GM12872 (cell line): ENCODE measurements at regions not wholly inside any gene's neighbourhood (a gene's known extent, or its start where the extent isn't known, plus 50 kb on each side); places are given as distances from the start of the nearest gene placed in this dataset.

Experiments used
- CTCF ChIP-seq: IDR thresholded peaks from 3 replicates; pipeline ENCODE4 v1.5.1; 2011; ENCODE audit warnings: low read depth, mild to moderate bottlenecking, low read length, moderate library complexity; ENCODE audit not compliant: insufficient read depth

GRCh38 chr12:9404469-9405260, 196.5 kb upstream of the PZP start:
- TF ChIP-seq CTCF, result no peak

- no peak for TF ChIP-seq CTCF
Measured at GRCh38 chr12:9404031-9404430, 195.8 kb upstream of the PZP start.

GRCh38 chr12:9392842-9393241, 184.6 kb upstream of the PZP start:
- no peak for TF ChIP-seq CTCF

GRCh38 chr12:9391815-9392214, 183.6 kb upstream of the PZP start:
- TF ChIP-seq CTCF, result no peak

- TF ChIP-seq CTCF, result no peak
Measured at GRCh38 chr12:9390761-9391160, 182.6 kb upstream of the PZP start.

GRCh38 chr12:9389796-9390195, 181.6 kb upstream of the PZP start:
- TF ChIP-seq CTCF, result no peak

GRCh38 chr12:9388379-9388778, 180.2 kb upstream of the PZP start:
- TF ChIP-seq CTCF, result no peak
